Stimulated activated CD4-positive, alpha-beta T cell treated with anti-CD3 and anti-CD28 coated beads, Interleukin-4, amount 100 ng/mL, for 48 hours (primary cell): ENCODE measurements at regions not wholly inside any gene's neighbourhood (a gene's known extent, or its start where the extent isn't known, plus 50 kb on each side); places are given as distances from the start of the nearest gene placed in this dataset.

Experiments
- DNase-seq, 2 donors: peaks; one replicate each; pipeline ENCODE4 v3.0.0-alpha.2; 2020; ENCODE audit warnings: low read depth in 2 of 2

DNA sequence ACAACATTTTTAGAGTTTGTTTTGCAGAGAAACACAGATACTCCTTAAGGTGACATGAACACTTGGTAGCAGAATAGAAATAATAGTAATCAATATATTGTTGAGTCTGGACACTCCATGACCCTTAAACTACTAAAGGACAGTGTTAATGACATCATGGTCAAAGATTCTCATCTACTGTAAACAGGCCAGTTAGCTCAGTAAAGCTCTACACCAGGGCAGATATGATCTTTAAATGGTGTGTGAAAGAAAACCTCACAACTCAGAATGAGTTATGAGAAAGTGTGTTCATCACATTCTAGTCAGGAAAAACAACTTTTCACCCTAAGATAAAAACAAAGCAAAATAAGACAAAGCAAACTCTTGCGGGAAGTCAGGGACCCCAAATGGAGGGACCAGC is 58.1 kb upstream of the ADAMTS5 start:
- no peak for DNase-seq

DNA sequence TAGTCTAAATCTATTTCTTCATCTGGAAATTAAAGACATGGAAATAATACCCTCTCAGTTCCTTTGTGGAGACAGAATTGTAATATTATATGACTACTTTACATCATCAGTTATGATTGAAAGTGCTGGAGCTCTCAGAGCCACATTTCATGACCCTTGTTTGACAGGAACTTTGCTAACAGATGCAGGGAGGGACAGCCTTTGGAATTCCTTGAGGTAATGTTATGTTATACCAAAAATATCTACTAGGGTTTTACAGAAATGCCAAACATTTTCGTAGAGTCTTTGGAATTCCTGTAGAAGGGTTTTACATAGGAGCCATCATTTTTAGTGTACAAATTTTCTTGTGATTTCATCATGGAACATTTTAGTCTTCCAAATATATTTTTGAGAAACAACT is 57.4 kb upstream of the ADAMTS5 start:
- no peak for DNase-seq

DNA sequence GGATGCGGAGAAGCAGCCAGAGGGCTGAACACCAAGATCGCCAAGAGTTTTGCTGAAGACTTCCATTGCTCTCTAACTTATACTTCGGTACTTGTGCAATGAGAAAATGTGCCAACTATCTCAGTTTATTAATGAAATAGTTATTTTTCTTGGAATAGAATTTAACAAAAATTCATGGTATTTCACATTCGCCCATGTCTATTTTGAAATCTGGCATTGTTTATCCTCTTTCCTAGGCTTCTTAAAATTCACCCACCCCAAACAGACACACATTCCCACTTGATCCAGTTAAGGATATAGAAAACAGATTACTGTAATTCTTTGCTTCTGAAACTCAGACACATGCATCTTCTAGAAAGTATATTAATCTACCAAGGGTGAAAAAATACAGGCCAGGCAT is 56.3 kb upstream of the ADAMTS5 start:
- no peak for DNase-seq

DNA sequence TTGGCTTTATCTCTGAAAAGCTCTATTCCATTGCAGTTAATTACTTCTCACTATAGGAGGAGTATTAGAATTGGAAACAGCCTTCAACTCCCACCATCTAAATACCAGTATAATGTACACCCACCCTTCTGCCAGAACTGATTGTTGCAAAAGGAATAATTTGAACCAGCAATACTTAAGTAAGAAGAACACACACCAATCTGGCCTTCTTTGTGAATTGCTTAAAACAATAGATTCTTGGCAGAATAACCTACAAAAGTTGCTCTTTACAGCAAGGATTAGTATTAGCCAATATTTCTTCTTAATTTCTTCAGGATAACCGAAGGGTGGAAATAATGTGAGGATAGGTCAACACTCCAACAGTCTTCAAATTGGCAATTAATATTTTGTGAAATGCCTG is 54.9 kb upstream of the ADAMTS5 start:
- no peak for DNase-seq

DNA sequence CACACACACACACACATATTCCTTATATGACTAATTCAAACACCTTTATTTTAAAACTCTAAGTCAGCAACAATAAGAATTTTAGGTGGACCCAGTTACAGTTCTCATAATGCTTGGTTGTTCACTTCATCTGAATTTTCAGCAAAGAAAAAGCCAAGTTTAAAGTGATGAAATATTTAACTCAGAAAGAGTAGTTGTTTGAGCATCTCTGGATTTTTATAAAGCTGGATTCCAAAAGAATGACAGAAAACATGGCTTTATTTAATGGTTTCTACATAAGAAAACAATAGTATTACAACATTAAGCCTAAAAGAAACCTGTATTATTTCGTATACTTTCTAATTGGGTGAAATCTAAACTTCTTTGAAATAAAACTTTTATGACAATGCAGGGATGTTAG is 54.2 kb upstream of the ADAMTS5 start:
- DNase-seq = no peak

DNA sequence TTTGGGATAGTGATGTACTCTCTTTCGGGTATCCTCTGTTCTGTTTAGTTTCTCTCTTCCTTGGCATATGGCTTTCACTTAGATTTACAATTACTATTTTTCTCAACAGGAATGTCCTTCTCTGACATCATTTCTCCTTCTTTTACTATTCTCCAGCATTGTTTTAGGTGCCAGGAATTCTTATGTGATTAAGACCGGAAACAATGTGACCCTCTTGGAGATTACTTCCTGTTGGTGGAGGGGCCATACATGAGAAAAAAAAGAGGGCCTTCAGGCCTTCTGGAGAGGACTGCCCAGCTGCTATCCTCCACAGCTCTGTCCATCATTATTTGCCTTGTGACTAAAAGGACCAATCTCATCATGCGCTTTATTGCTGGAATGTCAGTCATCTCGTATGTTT is 50.4 kb upstream of the ADAMTS5 start:
- DNase-seq = no peak
